Stomach (tissue), 4 donors: ENCODE measurements at regions not wholly inside any gene's neighbourhood (a gene's known extent, or its start where the extent isn't known, plus 50 kb on each side); places are given as distances from the start of the nearest gene placed in this dataset.

ENCODE experiments used
- EP300 ChIP-seq: sonication (generic); formaldehyde crosslinking; IDR thresholded peaks from one replicate; pipeline ENCODE4 v1.6.1; 2017; ENCODE audit warnings: antibody characterized with exemption
- TF ChIP-seq, protein P1 (sequence below), 7 experiments: fragments of 450-650 bp in 4 of 7; fragments of 200-600 bp in 3 of 7; sonication (generic) in 3 of 7; IDR thresholded peaks; one replicate each; pipeline ENCODE4 v1.5.1; 2016 to 2019; ENCODE audit warnings: antibody characterized with exemption in 7 of 7, control low read depth in 2 of 7, mild to moderate bottlenecking in 1 of 7

DNA sequence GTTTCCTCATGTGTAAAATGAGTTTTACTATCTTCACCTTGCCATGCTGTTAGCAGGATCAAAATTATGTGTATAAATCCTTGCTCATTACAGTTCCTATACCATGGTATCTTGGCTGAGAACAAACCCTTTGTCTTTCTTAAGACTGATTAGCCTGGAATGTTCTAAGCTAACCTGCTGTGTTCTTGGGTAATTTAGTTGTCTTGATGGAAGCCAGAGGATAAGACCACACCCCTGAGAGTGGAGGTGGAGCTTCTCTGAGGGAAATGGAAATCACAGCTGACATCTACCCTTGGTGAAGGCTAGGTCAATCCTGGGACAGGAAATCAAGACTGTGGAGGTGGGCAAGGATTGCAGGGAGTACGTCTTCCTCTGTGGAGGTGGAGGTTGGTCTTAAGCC is 206.1 kb upstream of the ARHGAP20 start:
- TF ChIP-seq, protein P1, sequence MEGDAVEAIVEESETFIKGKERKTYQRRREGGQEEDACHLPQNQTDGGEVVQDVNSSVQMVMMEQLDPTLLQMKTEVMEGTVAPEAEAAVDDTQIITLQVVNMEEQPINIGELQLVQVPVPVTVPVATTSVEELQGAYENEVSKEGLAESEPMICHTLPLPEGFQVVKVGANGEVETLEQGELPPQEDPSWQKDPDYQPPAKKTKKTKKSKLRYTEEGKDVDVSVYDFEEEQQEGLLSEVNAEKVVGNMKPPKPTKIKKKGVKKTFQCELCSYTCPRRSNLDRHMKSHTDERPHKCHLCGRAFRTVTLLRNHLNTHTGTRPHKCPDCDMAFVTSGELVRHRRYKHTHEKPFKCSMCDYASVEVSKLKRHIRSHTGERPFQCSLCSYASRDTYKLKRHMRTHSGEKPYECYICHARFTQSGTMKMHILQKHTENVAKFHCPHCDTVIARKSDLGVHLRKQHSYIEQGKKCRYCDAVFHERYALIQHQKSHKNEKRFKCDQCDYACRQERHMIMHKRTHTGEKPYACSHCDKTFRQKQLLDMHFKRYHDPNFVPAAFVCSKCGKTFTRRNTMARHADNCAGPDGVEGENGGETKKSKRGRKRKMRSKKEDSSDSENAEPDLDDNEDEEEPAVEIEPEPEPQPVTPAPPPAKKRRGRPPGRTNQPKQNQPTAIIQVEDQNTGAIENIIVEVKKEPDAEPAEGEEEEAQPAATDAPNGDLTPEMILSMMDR (IDR thresholded peaks at IDR 0.05): no peak
- no peak for TF ChIP-seq EP300
